Caco-2 (cell line): ENCODE measurements at regions not wholly inside any gene's neighbourhood (a gene's known extent, or its start where the extent isn't known, plus 50 kb on each side); places are given as distances from the start of the nearest gene placed in this dataset.

Experiments
- BruUV-seq: library from RNA; stranded (reverse); fragments of 400-500 nt; replicated peaks from 2 replicates; lab custom pipeline; 2021; lab: Mats Ljungman, UMichigan
- CTCF ChIA-PET: fragments of 300-600 bp; sonication (Branson Sonifier 250); formaldehyde crosslinking; loops from one replicate; lab custom pipeline; 2022; ENCODE audit warnings: antibody characterized with exemption; lab: Charles Lee
- POLR2A ChIA-PET: fragments of 300-600 bp; sonication (Branson Sonifier 250); formaldehyde crosslinking; loops from one replicate; lab custom pipeline; 2022; ENCODE audit warnings: antibody characterized with exemption; lab: Charles Lee
- DNase-seq, 2 experiments: peaks; one replicate each; pipeline versions ENCODE4 v3.0.0 to v3.0.0-alpha.2; 2020 to 2022
- H3K27me3 ChIP-seq: replicated peaks from 2 replicates; pipeline ENCODE4 v1.6.0; 2011; ENCODE audit warnings: low read length; ENCODE audit not compliant: control insufficient read depth, insufficient read depth
- H3K36me3 ChIP-seq: 2 replicates; pipeline ENCODE4 v1.5.1; 2011; ENCODE audit warnings: low read length; ENCODE audit not compliant: control insufficient read depth, insufficient read depth
- H3K4me1 ChIP-seq: fragments of 250-450 bp; sonication (Bioruptor Pico); 2 replicates; pipeline ENCODE4 v1.5.1; 2020; ENCODE audit warnings: mild to moderate bottlenecking
- H3K4me3 ChIP-seq: 2 replicates; pipeline ENCODE4 v1.5.1; 2011; ENCODE audit warnings: low read depth, mild to moderate bottlenecking, control low read depth, low read length
- H3K9me3 ChIP-seq: fragments of 250-450 bp; sonication (Bioruptor Pico); 2 replicates; pipeline ENCODE4 v1.5.1; 2020; ENCODE audit warnings: mild to moderate bottlenecking, moderate library complexity
- H3K27ac Mint-ChIP-seq: one replicate; pipeline ENCODE4 v1.8.0; 2022; ENCODE audit warnings: mixed read lengths; ENCODE audit not compliant: unreplicated experiment
- H3K27me3 Mint-ChIP-seq: one replicate; pipeline ENCODE4 v1.8.0; 2022; ENCODE audit warnings: mixed read lengths; ENCODE audit not compliant: insufficient read depth, unreplicated experiment
- H3K36me3 Mint-ChIP-seq: one replicate; pipeline ENCODE4 v1.8.0; 2022; ENCODE audit warnings: mild to moderate bottlenecking, mixed read lengths; ENCODE audit not compliant: insufficient read depth, unreplicated experiment
- H3K4me1 Mint-ChIP-seq: one replicate; pipeline ENCODE4 v1.8.0; 2022; ENCODE audit warnings: low read depth, mixed read lengths; ENCODE audit not compliant: unreplicated experiment
- H3K4me3 Mint-ChIP-seq: one replicate; pipeline ENCODE4 v1.8.0; 2022; ENCODE audit warnings: mild to moderate bottlenecking, moderate library complexity, mixed read lengths; ENCODE audit not compliant: unreplicated experiment
- H3K9me3 Mint-ChIP-seq: one replicate; pipeline ENCODE4 v1.8.0; 2022; ENCODE audit warnings: mixed read lengths; ENCODE audit not compliant: unreplicated experiment
- CTCF ChIP-seq, 2 experiments: fragments of 200-600 bp in 1 of 2; IDR thresholded peaks; 1 replicate in 1 of 2; 2 replicates in 1 of 2; pipeline versions ENCODE4 v1.5.1 to v1.8.0; 2011 to 2022; ENCODE audit warnings: antibody characterized with exemption in 1 of 2, control low read depth in 1 of 2, inconsistent platforms in 1 of 2, low read depth in 1 of 2, low read length in 1 of 2, mild to moderate bottlenecking in 1 of 2, moderate library complexity in 1 of 2; ENCODE audit not compliant: insufficient read depth in 1 of 2, severe bottlenecking in 1 of 2, unreplicated experiment in 1 of 2
- intact Hi-C: fragments of 100-400 bp; cut with micrococcal nuclease; formaldehyde crosslinking; loops from one replicate; pipeline ENCODE4 v1.10.0; 2022; ENCODE audit not compliant: unreplicated experiment

GRCh38 chr13:104314926-104315535 is 1248.8 kb upstream of the SLC10A2 start:
- no peak for TF ChIP-seq CTCF (IDR thresholded peaks at IDR 0.05; ENCODE audit: insufficient read depth in 1 of 2, low read depth in 1 of 2, low read length in 1 of 2, severe bottlenecking in 1 of 2, unreplicated experiment in 1 of 2)
- CTCF ChIA-PET, result no interaction called here

GRCh38 chr13:104314321-104314720 is 1248.1 kb upstream of the SLC10A2 start:
- CTCF ChIA-PET, result no interaction called here
- no peak for DNase-seq
- no peaks in the 10 kb centered on the region for H3K36me3 ChIP-seq
- Mint-ChIP-seq H3K4me3 (no peak overlapping the region), H3K9me3 (peaks cover 8% of the 10 kb centered on the region), H3K4me1 (peaks cover 17% of the 10 kb centered on the region), H3K27ac (no peak overlapping the region), H3K36me3 (no peaks in the 10 kb centered on the region), H3K27me3 (no peaks in the 10 kb centered on the region)
- H3K4me1 ChIP-seq, result peaks cover 23% of the 10 kb centered on the region
- no peak overlapping the region for H3K4me3 ChIP-seq
- H3K27me3 ChIP-seq, result no peaks in the 10 kb centered on the region
- POLR2A ChIA-PET, result no interaction called here
- BruUV-seq, result no TSS peak
- peaks cover 5% of the 10 kb centered on the region; the same call in 1 of the 2 replicates for H3K9me3 ChIP-seq
- intact Hi-C loops, result no loop called here
- no peak for TF ChIP-seq CTCF (IDR thresholded peaks at IDR 0.05; ENCODE audit: insufficient read depth in 1 of 2, low read depth in 1 of 2, low read length in 1 of 2, severe bottlenecking in 1 of 2, unreplicated experiment in 1 of 2)

More at GRCh38 chr13:104314926-104315535, 1248.8 kb upstream of the SLC10A2 start:
- H3K4me1 Mint-ChIP-seq, result peaks cover 17% of the 10 kb centered on the region
- H3K27me3 Mint-ChIP-seq, result no peaks in the 10 kb centered on the region
- Histone ChIP-seq H3K36me3 (no peaks in the 10 kb centered on the region), H3K4me1 (peaks cover 23% of the 10 kb centered on the region), H3K4me3 (no peak overlapping the region), H3K9me3 (peaks cover 5% of the 10 kb centered on the region; the same call in 1 of the 2 replicates), H3K27me3 (no peaks in the 10 kb centered on the region)
- H3K4me3 Mint-ChIP-seq, result no peak overlapping the region
- no peak overlapping the region for H3K27ac Mint-ChIP-seq
- no TSS peak for BruUV-seq
- peaks cover 8% of the 10 kb centered on the region for H3K9me3 Mint-ChIP-seq
- no peak for DNase-seq
- POLR2A ChIA-PET, result no interaction called here
- H3K36me3 Mint-ChIP-seq, result no peaks in the 10 kb centered on the region
- intact Hi-C loops, result loop anchor here (1.0 kb wide), 1 partner anchor 432 kb away; no protein-coding TSS in a partner anchor

- Mint-ChIP-seq H3K36me3 (no peaks in the 10 kb centered on the region), H3K4me3 (no peak overlapping the region), H3K4me1 (peaks cover 16% of the 10 kb centered on the region), H3K9me3 (peaks cover 8% of the 10 kb centered on the region), H3K27me3 (no peaks in the 10 kb centered on the region), H3K27ac (no peak overlapping the region)
- no peak for DNase-seq
- BruUV-seq, result no TSS peak
- H3K4me1 ChIP-seq, result peaks cover 13% of the 10 kb centered on the region
- H3K27me3 ChIP-seq, result no peaks in the 10 kb centered on the region
- H3K9me3 ChIP-seq, result peaks cover 5% of the 10 kb centered on the region; the same call in 1 of the 2 replicates
- no peak overlapping the region for H3K4me3 ChIP-seq
- intact Hi-C loops, result no loop called here
- ChIA-PET POLR2A (no interaction called here), CTCF (no interaction called here)
- H3K36me3 ChIP-seq, result no peaks in the 10 kb centered on the region
- no peak for TF ChIP-seq CTCF (IDR thresholded peaks at IDR 0.05; ENCODE audit: insufficient read depth in 1 of 2, low read depth in 1 of 2, low read length in 1 of 2, severe bottlenecking in 1 of 2, unreplicated experiment in 1 of 2)
These were observed 1244.6 kb upstream of the SLC10A2 start for GRCh38 chr13:104310861-104311260.
